ENCODE measurements at regions not wholly inside any gene's neighbourhood (a gene's known extent, or its start where the extent isn't known, plus 50 kb on each side); places are given as distances from the start of the nearest gene placed in this dataset.

DNA sequence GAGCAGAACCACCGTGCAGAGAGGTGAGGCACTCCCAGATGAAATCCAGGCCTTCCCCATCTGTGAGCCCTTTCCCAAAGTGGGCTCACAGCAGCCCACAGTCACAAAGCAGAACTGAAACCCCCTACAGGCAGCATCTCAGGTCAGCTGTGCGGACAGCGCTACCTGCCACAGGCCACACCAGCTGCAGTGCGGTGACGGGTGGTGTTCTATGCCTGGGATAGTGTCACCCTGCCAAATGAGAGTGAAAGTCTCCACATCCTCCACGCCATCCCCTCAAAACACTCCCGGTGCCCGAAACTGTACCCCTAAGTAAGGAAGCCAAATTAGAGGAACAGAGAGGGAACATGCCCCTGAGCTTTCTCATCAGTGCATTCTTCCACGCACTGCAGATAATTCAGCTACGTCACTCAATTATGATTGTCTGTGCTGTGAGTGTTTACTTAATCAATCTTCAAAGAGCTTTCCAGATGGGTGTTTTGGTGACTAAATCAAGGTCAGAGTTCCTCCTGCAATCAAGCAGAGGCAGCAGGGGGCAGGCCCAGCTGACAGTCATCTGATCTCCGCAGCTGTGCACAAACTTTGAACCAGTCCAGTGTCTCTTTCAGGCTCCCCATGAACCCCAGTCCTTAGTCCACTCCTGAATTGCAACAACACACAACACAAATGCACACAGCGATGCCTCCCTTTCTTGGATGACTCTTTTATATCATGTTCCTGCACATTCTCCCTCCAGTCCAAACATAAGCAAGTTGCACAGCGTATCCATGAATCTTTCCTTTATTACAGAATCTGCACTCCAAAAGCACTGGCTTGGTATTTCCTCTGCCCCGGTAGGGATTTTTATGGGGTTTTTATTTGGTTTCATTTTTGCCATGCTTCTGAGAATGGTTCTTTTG lies 150.0 kb downstream of the TOMM20 start:
- no peak for DNase-seq (ENCODE audit: low spot score)
- TF ChIP-seq, protein P1, sequence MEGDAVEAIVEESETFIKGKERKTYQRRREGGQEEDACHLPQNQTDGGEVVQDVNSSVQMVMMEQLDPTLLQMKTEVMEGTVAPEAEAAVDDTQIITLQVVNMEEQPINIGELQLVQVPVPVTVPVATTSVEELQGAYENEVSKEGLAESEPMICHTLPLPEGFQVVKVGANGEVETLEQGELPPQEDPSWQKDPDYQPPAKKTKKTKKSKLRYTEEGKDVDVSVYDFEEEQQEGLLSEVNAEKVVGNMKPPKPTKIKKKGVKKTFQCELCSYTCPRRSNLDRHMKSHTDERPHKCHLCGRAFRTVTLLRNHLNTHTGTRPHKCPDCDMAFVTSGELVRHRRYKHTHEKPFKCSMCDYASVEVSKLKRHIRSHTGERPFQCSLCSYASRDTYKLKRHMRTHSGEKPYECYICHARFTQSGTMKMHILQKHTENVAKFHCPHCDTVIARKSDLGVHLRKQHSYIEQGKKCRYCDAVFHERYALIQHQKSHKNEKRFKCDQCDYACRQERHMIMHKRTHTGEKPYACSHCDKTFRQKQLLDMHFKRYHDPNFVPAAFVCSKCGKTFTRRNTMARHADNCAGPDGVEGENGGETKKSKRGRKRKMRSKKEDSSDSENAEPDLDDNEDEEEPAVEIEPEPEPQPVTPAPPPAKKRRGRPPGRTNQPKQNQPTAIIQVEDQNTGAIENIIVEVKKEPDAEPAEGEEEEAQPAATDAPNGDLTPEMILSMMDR (IDR thresholded peaks at IDR 0.05) = no peak
- Histone ChIP-seq H3K27ac (peak overlapping the region; percentile 93 to 99), H3K4me3 (peak overlapping the region; percentile 6)

DNA sequence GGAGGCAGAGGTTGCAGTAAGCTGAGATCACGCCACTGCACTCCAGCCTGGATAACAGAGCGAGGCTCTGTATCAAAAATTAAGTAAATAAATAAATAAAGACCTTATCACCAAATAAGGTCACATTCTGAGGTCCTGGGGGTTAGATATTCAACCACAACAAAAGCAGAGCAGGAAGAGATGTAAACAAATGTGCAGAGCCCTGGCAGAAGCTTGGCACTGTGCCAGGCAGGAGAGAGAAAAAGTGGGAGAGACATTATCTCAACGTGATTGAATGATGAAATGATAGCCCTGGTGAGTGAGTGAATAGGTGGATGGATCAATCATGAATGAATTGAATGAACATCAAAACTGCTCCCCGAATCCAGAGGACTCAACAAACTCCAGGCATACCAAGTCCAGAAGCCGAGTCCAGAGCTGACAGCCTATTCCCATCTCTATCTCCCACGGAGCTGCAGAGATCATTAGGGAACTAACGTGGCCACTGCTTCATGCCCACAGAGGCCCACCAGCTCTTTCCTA lies 150.7 kb downstream of the TOMM20 start:
- DNase-seq (ENCODE audit: low spot score) = no peak
- TF ChIP-seq, protein P1 (IDR thresholded peaks at IDR 0.05) = no peak
- Histone ChIP-seq H3K27ac (peak overlapping the region; percentile 93 to 99), H3K4me3 (no peak overlapping the region)

DNA sequence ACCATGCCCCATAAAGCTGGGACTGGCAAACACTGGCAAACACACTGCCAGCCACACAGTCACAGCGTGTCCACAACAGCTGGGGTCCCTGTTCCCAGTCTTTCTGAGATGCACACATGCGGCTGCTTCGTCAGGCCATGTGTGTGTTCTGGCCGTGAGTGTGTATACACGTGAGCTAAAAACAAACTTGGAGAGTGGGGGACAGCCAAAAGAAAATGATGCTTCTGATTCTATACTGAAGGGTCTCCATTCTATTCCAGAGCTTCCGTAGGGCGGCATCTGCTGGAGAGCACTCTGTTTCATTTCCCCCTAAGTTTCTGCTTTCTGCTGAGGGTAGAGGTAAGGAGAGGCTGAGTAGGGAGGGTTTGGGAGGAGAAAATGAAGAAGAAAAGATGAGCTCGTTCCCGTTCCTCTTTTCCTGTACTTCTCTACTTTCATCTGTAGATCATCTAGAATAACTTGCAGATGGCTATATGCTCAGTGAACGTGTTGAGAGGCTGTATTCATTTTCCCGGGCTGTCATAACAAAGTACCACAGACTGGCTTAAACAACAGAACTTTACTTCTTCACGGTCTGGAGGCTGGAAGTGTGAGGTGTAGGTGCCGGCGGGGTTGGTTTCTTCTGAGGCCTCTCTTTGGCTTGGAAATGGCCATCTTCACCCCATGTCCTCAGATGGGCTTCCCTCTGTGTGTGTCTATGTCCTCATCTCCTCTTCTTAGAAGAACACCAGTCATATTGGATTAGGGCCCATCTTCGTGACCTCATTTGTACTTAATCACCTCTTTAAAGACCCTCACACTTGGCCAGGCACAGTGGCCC lies 151.6 kb downstream of the TOMM20 start:
- Histone ChIP-seq H3K27ac (peak overlapping the region; percentile 93 to 99), H3K4me3 (no peak overlapping the region)
- no peak for DNase-seq (ENCODE audit: low spot score)
- TF ChIP-seq, protein P1 (IDR thresholded peaks at IDR 0.05) = no peak

DNA sequence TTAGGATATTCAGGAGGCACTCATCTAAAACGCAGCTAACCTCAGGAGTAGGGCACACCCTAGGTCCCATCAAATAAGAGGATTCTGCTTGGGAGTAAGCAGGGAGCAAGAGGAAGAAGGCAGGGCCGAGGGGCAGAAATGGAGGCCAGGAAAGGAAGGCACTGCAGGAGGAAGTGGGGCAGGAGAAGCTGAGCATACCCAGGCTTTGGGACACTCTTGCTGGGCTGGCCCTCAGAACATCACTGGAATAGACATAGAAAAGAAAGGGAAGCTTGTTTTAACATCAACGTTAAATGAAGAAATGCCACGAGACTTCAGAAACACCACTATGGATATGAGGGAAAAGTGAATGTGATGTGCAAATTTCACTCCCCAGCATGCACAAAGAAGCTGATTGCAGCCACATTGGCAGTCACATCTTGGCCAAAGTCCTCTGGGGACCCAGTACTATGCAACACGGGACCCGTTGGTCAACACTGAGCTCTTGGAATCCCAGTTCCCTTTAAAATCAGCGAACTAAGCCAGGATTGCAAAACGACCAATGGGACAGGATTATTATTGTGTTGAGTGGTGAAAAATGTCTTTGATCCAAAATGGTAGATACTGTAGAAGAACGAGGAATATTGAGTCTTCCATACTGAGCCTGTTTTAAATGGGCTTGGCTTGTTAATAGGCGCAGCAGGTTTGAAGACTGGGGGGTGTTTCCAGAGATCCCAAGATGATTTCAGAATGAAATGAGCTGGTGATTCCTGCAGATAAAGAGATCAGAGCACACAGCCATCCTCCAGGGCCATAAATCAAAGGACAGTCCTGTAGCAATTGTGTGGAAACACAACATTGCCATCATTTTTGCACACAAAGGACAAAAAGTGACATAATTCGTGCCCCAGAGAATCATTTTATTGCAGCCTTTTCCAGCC lies 152.4 kb downstream of the TOMM20 start:
- DNase-seq (ENCODE audit: low spot score) = no peak
- peak overlapping the region; percentile 41 to 99 for H3K27ac ChIP-seq
- TF ChIP-seq, protein P1 (IDR thresholded peaks at IDR 0.05) = no peak
- H3K4me3 ChIP-seq = no peak overlapping the region

DNA sequence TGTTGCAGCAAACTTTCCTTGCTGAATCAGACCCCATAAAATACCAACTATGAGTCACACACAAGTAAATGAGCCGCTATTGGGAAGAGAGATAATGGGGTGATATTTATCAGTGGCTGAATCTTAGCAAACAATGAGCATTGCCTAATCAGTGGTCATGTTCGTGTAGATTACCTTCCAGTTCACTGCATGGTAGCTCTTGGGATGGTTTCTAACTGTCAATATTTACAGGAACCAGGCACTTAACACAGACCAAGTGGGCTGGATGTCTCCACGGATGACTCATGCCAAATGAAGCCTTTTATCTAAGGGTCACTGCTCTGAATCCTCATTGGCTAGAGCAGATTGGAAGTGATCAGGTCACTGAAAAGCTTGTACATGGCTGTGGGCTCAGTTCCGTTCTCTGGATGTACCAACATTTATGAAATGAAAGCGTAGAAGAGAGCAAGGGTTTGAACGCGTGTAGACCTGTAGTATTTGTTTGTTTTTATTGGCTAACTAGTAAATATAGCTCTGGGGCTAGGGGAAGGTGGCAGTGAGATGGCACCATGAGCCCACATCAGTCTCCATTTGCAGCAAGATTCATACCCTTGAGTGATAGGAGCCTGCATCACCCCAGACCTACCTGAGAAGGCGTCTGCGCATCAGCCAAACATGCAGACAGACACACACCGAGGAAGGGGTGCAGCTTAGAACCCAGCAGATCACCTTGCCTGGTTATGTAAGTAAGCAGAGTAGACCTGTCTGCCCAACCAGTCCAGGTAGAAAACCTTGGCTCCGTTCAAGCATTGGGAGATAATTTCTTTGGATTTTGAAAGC lies 153.3 kb downstream of the TOMM20 start:
- TF ChIP-seq, protein P1 (IDR thresholded peaks at IDR 0.05) = no peak
- Histone ChIP-seq H3K27ac (peak overlapping the region; percentile 41 to 99), H3K4me3 (no peak overlapping the region)
- DNase-seq (ENCODE audit: low spot score) = peak; percentile 60
